ENCODE measurements at regions not wholly inside any gene's neighbourhood (a gene's known extent, or its start where the extent isn't known, plus 50 kb on each side); places are given as distances from the start of the nearest gene placed in this dataset.

GRCh38 chr14:82562881-82563280 is 1029.2 kb upstream of the SEL1L start:
- Mint-ChIP-seq H3K9me3 (peaks cover 0 to 7% (median 3%) of the 10 kb centered on the region in 7 donors), H3K4me3 (no peak overlapping the region), H3K36me3 (no peaks in the 10 kb centered on the region), H3K27ac (no peak overlapping the region), H3K4me1 (no peaks in the 10 kb centered on the region), H3K27me3 (ENCODE audit: low read depth in 3 of 3) (peaks cover 0 to 2% (median 0%) of the 10 kb centered on the region in 3 donors)
- no peaks in the 10 kb centered on the region for H3K36me3 ChIP-seq (replicated peaks in 1 of 2; ENCODE audit: control insufficient read depth in 1 of 2, insufficient read depth in 2 of 2, low read length in 2 of 2)
- H3K9ac ChIP-seq (ENCODE audit: insufficient read depth, low read length, poor library complexity, severe bottlenecking): no peak overlapping the region
- DNase-seq: no peak
- H3K79me2 ChIP-seq (ENCODE audit: insufficient read depth, low read length): no peaks in the 10 kb centered on the region
- TF ChIP-seq CTCF (IDR thresholded peaks at IDR 0.05): no peak
- WGBS (ENCODE audit: insufficient coverage): no CpG with 5 or more reads among the region's 2 CpGs
- no peak overlapping the region for H3K4me2 ChIP-seq (replicated peaks; ENCODE audit: extremely low read depth, low read length, poor library complexity, severe bottlenecking)
- no peaks in the 10 kb centered on the region for H3K27me3 ChIP-seq (ENCODE audit: control insufficient read depth in 2 of 2, insufficient read depth in 2 of 2, low read length in 2 of 2)
- no peak overlapping the region for H2AFZ ChIP-seq (ENCODE audit: insufficient read depth, low read depth, low read length, poor library complexity, severe bottlenecking)
- H3K4me3 ChIP-seq (replicated peaks in 1 of 3; ENCODE audit: low read depth in 2 of 3, low read length in 3 of 3): no peak overlapping the region
- no peaks in the 10 kb centered on the region for H3K9me3 ChIP-seq (replicated peaks in 1 of 2; ENCODE audit: control insufficient read depth in 1 of 2, insufficient read depth in 1 of 2, low read length in 2 of 2)
- H3K27ac ChIP-seq (ENCODE audit: low read depth in 1 of 2, low read length in 2 of 2): no peak overlapping the region
- intact Hi-C loops (cut with micrococcal nuclease): no loop called here
- H4K20me1 ChIP-seq (ENCODE audit: insufficient read depth, low read length): no peaks in the 10 kb centered on the region
- H3K4me1 ChIP-seq (ENCODE audit: control insufficient read depth in 1 of 2, insufficient read depth in 2 of 2, low read length in 2 of 2): no peaks in the 10 kb centered on the region

GRCh38 chr14:82565825-82566224 is 1032.2 kb upstream of the SEL1L start:
- DNase-seq: no peak
- TF ChIP-seq CTCF (IDR thresholded peaks at IDR 0.05): no peak
- H3K36me3 Mint-ChIP-seq: no peaks in the 10 kb centered on the region
- peaks cover 0 to 6% (median 2%) of the 10 kb centered on the region in 7 donors for H3K9me3 Mint-ChIP-seq
- no peak overlapping the region for H3K27ac Mint-ChIP-seq
- no peaks in the 10 kb centered on the region for H3K4me1 Mint-ChIP-seq
- intact Hi-C loops (cut with micrococcal nuclease): no loop called here
- Histone ChIP-seq H3K4me1 (ENCODE audit: control insufficient read depth in 1 of 2, insufficient read depth in 2 of 2, low read length in 2 of 2) (no peaks in the 10 kb centered on the region), H4K20me1 (ENCODE audit: insufficient read depth, low read length) (no peaks in the 10 kb centered on the region), H3K36me3 (replicated peaks in 1 of 2; ENCODE audit: control insufficient read depth in 1 of 2, insufficient read depth in 2 of 2, low read length in 2 of 2) (no peaks in the 10 kb centered on the region), H3K4me2 (replicated peaks; ENCODE audit: extremely low read depth, low read length, poor library complexity, severe bottlenecking) (no peak overlapping the region), H3K4me3 (replicated peaks in 1 of 3; ENCODE audit: low read depth in 2 of 3, low read length in 3 of 3) (no peak overlapping the region), H3K79me2 (ENCODE audit: insufficient read depth, low read length) (no peaks in the 10 kb centered on the region), H2AFZ (ENCODE audit: insufficient read depth, low read depth, low read length, poor library complexity, severe bottlenecking) (no peak overlapping the region), H3K27ac (ENCODE audit: low read depth in 1 of 2, low read length in 2 of 2) (no peak overlapping the region), H3K27me3 (ENCODE audit: control insufficient read depth in 2 of 2, insufficient read depth in 2 of 2, low read length in 2 of 2) (no peaks in the 10 kb centered on the region), H3K9ac (ENCODE audit: insufficient read depth, low read length, poor library complexity, severe bottlenecking) (no peak overlapping the region), H3K9me3 (replicated peaks in 1 of 2; ENCODE audit: control insufficient read depth in 1 of 2, insufficient read depth in 1 of 2, low read length in 2 of 2) (no peaks in the 10 kb centered on the region)
- no CpG with 5 or more reads among the region's 1 CpG for WGBS (ENCODE audit: insufficient coverage)
- no peak overlapping the region for H3K4me3 Mint-ChIP-seq
- H3K27me3 Mint-ChIP-seq (ENCODE audit: low read depth in 3 of 3): peaks cover 0 to 2% (median 0%) of the 10 kb centered on the region in 3 donors

Data from CD14-positive monocyte (primary cell).